Activated T-cell treated with anti-CD3 and anti-CD28 coated beads for 1 hour (primary cell): ENCODE measurements at regions not wholly inside any gene's neighbourhood (a gene's known extent, or its start where the extent isn't known, plus 50 kb on each side); places are given as distances from the start of the nearest gene placed in this dataset.

Source experiments
- DNase-seq: peaks from one replicate; pipeline ENCODE4 v3.0.0-alpha.2; 2020; ENCODE audit warnings: low read depth

DNA sequence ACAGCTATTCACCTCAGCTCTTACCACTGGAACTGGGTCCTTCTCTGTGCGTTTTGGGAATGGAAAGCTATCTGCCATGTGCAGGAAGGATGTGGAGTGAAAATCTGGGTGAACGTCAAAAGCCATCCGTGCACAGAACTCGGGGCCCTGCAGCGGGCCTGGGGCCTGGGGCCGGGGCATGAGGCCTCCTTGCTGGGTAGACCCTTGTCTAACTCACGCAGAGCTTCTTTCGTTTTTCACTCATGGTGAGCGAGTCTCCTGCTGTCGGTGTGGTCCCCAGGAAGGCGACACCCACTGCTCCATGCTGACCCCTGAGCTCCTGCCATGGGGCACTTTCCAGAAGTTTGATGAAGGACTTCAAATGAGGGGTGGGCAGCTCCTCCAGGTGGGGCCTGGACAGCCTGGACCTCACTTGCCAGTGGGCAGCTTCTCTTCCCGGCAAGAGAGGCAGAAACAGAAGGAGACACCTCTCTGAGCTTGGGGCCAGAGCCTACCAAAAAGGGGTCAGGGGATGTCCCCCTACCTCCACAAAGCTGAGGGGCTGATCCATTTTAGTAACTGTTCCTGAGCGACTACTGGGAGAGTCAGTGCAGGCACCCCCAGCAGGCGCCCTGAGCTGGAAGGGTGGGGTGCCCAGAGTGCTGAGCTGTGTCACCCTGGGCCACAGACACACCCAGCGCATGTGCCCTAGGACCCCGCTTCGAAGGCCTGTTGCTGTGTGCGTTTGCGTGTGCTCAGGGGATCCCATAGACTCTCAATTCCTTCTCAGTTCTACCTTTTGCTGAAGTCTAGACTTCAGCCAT lies 117.7 kb upstream of the HDAC4 start:
- no peak for DNase-seq

- DNase-seq: no peak
Measured at GRCh38 chr2:239517686-239518085, 116.9 kb upstream of the HDAC4 start.

DNA sequence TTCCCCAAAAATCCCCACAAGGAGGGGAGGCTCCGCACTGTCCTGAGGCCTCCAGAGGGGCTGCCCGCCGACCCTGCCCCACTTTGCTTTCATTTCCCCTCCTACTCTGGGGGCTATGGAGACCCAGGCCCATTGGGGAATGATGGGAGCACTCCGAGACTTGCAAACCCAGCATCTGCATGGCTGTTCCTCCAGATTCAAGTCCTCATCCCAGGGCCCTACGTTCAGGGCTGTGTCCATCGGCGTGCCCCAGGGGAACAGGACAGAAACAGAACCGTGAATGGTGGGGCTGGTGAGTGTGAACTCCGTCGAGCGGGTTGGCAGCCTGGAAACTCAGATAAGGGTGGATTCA lies 116.1 kb upstream of the HDAC4 start:
- no peak for DNase-seq

- no peak for DNase-seq
Measured at GRCh38 chr2:239516286-239516953, 115.6 kb upstream of the HDAC4 start.

- no peak for DNase-seq
Measured at GRCh38 chr2:239514754-239515530, 114.1 kb upstream of the HDAC4 start.

DNA sequence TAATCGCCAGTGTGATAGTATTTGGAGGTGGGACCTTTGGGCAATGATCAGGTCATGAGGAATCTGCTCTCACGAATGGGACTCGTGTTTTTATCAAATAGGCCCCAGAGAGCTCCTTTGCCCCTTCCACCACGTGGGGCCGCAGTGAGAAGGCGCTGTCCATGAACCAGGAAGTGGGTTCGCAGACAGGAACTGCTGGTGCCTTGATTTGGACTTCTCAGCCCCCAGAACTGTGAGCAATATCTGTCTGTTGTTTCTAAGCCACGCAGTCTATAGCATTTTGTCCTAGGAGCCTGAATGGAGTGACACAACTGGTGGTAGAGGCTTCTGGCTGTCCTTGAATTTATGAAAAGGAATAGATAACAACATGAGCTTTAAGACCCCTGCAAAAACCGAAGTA lies 111.2 kb upstream of the HDAC4 start:
- no peak for DNase-seq

GRCh38 chr2:239509373-239510143 lies 108.7 kb upstream of the HDAC4 start:
- no peak for DNase-seq

GRCh38 chr2:239508261-239508660 lies 107.4 kb upstream of the HDAC4 start:
- DNase-seq: no peak

DNA sequence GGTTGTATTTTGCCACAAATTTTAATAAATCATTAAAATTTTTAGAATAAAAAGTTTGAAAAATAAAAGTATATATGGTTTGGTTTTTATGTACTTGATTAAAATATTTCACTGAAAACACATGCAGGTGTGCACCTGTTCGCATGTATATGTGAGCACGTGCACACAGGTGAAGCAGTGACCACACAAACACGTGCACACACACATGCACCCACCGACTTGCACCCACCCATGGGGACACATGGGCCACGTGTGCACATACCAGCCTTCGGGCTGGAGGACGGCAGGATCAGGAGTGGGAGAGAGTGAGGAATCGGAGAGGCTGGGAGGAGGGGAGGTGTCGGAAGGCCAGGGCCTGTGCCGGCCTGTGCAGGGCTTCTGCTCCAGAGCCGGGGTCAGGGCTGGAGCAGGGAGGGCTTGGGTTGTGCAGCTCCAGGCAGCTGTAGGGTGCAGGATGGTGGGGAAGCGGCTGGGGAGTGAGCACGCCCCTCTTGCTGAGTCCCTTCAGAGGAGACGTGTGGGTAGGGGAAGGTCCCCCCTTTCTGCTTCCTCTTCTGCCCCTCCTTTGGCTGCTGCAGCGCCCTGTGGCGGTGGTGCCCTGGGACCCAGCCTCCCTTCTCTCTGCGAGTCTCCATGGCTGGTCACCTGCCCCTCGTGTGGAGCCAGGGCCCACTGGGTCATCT lies 106.9 kb upstream of the HDAC4 start:
- DNase-seq: no peak

- DNase-seq: no peak
Measured at GRCh38 chr2:239506961-239507360, 106.1 kb upstream of the HDAC4 start.

- no peak for DNase-seq
Measured at GRCh38 chr2:239506101-239506857, 105.5 kb upstream of the HDAC4 start.

GRCh38 chr2:239504643-239505235 lies 103.9 kb upstream of the HDAC4 start:
- no peak for DNase-seq

- no peak for DNase-seq
Measured at GRCh38 chr2:239502430-239503186, 101.8 kb upstream of the HDAC4 start.

- DNase-seq: no peak
Measured at GRCh38 chr2:239500574-239501550, 100.0 kb upstream of the HDAC4 start.

GRCh38 chr2:239499726-239500573 lies 99.1 kb upstream of the HDAC4 start:
- DNase-seq: no peak

GRCh38 chr2:239498981-239499634 lies 98.3 kb upstream of the HDAC4 start:
- DNase-seq: no peak

- DNase-seq: no peak
Measured at GRCh38 chr2:239498576-239498975, 97.8 kb upstream of the HDAC4 start.
